BE2C (cell line): ENCODE measurements at regions not wholly inside any gene's neighbourhood (a gene's known extent, or its start where the extent isn't known, plus 50 kb on each side); places are given as distances from the start of the nearest gene placed in this dataset.

Experiments
- DNase-seq: peaks from one replicate; pipeline ENCODE4 v3.0.0-alpha.2; 2020
- H3K27me3 ChIP-seq: fragments of 250-450 bp; sonication (Bioruptor Pico); 2 replicates; pipeline ENCODE4 v1.5.1; 2020; ENCODE audit warnings: mild to moderate bottlenecking
- H3K36me3 ChIP-seq: fragments of 250-450 bp; sonication (Bioruptor Pico); 2 replicates; pipeline ENCODE4 v1.5.1; 2020; ENCODE audit warnings: mild to moderate bottlenecking
- H3K4me1 ChIP-seq: fragments of 250-450 bp; sonication (Bioruptor Pico); 2 replicates; pipeline ENCODE4 v1.5.1; 2020
- H3K4me3 ChIP-seq: 2 replicates; pipeline ENCODE4 v1.5.1; 2011; ENCODE audit warnings: low read depth, low read length
- H3K9me3 ChIP-seq: fragments of 250-450 bp; sonication (Bioruptor Pico); 2 replicates; pipeline ENCODE4 v1.5.1; 2020
- TF ChIP-seq, protein P1 (sequence below): IDR thresholded peaks from 2 replicates; pipeline ENCODE4 v1.5.1; 2012; ENCODE audit warnings: mild to moderate bottlenecking, low read depth, low read length

DNA sequence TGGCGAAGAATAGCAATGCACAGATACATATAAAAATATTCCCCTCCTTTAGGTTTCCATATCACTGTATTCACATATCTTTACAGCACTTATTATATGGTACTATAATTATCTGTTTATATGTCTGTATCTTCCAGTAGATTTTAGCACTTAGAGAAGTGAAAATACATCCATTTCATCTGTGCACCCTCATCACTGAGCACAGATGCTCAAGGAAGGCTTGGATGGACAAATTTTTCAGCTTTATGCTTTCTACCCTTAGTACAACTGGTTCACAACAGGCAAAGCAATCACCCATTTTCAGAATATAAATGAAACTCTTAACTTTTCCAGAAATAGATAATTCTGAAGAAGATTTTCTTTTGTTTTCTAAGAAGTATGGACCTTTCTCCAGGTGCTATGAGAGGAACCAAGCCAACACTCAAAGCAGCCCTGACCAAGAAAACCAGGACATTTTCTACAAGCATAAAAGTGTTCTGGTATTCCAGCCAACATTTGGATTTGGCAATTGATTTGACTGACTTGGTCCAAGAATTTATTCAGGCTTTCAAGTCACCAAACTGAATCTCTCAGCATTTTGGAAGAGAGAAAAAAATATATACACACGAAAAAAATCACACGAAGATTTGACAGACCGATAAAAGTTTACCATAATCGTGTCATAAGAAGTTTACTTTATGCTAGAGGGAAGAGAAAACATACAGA is 170.2 kb upstream of the CD180 start:
- Histone ChIP-seq H3K27me3 (no peaks in the 10 kb centered on the region), H3K9me3 (no peaks in the 10 kb centered on the region), H3K4me1 (peaks cover 27% of the 10 kb centered on the region), H3K36me3 (no peaks in the 10 kb centered on the region), H3K4me3 (no peak overlapping the region)
- DNase-seq = no peak
- TF ChIP-seq, protein P1, sequence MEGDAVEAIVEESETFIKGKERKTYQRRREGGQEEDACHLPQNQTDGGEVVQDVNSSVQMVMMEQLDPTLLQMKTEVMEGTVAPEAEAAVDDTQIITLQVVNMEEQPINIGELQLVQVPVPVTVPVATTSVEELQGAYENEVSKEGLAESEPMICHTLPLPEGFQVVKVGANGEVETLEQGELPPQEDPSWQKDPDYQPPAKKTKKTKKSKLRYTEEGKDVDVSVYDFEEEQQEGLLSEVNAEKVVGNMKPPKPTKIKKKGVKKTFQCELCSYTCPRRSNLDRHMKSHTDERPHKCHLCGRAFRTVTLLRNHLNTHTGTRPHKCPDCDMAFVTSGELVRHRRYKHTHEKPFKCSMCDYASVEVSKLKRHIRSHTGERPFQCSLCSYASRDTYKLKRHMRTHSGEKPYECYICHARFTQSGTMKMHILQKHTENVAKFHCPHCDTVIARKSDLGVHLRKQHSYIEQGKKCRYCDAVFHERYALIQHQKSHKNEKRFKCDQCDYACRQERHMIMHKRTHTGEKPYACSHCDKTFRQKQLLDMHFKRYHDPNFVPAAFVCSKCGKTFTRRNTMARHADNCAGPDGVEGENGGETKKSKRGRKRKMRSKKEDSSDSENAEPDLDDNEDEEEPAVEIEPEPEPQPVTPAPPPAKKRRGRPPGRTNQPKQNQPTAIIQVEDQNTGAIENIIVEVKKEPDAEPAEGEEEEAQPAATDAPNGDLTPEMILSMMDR = no peak

DNA sequence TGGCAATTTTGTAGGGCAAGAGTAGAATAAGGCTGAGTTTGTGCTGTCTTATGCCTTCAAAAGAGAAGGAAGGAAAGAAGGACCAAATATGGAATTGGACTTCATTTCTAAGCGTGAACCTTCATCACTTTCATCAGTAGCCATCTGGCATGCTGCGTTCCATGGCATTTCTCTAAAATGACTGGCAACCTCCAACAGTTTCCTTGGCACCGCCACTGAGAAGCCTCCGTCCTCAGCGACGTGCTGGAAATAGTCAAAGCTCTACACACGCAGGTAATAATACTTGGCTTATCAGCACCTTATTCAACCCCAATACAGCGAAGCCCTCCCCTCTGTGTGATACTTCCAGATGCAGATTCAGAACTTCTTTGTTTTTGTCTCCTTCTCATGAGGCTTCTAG is 169.7 kb upstream of the CD180 start:
- no peak for DNase-seq
- TF ChIP-seq, protein P1 = no peak
- H3K9me3 ChIP-seq = no peaks in the 10 kb centered on the region

DNA sequence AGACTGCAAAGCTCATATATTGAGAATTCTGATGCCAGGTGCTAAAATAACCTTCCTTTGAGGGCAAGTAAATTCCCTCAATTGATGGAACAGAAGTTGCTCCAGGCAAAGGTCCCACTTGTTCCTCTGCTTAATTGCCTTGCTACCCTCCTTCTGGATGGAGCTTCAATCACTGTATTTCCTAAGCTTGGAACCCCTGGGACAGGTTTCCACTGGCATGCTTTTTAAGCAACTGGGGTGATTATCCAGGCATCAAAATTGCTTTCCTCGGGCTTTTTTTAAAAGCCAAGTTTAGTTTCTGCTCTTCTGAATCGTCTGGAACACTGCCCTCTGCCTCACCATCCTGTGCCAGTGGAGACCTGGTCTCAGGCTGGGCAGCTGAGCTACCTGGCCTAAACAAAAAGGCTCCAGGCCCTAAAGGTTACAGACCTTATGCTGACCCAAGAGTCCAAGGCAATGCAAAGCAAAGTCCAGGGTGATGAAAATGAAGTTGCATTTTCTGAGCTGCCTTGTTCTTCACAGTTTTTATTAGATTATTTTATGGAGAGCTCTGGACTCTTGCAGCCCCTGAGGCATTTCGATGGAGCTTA is 167.9 kb upstream of the CD180 start:
- Histone ChIP-seq H3K4me3 (no peak overlapping the region), H3K9me3 (no peaks in the 10 kb centered on the region), H3K4me1 (peaks cover 45% of the 10 kb centered on the region), H3K27me3 (no peaks in the 10 kb centered on the region), H3K36me3 (no peaks in the 10 kb centered on the region)
- TF ChIP-seq, protein P1 = no peak
- DNase-seq = no peak

More for the DNA sequence above, 169.7 kb upstream of the CD180 start:
- Histone ChIP-seq H3K27me3 (no peaks in the 10 kb centered on the region), H3K4me3 (no peak overlapping the region), H3K4me1 (peaks cover 31% of the 10 kb centered on the region), H3K36me3 (no peaks in the 10 kb centered on the region)

- Histone ChIP-seq H3K4me3 (no peak overlapping the region), H3K9me3 (no peaks in the 10 kb centered on the region), H3K4me1 (peaks cover 51% of the 10 kb centered on the region), H3K36me3 (no peaks in the 10 kb centered on the region), H3K27me3 (no peaks in the 10 kb centered on the region)
- TF ChIP-seq, protein P1 = no peak
- DNase-seq = no peak
Observed at GRCh38 chr5:67363963-67364362, 167.4 kb upstream of the CD180 start.

GRCh38 chr5:67363180-67363709 is 166.6 kb upstream of the CD180 start:
- H3K4me1 ChIP-seq = peaks cover 52% of the 10 kb centered on the region
- no peaks in the 10 kb centered on the region for H3K27me3 ChIP-seq
- no peaks in the 10 kb centered on the region for H3K9me3 ChIP-seq
- no peak for DNase-seq
- H3K36me3 ChIP-seq = no peaks in the 10 kb centered on the region
- no peak overlapping the region for H3K4me3 ChIP-seq
- TF ChIP-seq, protein P1 = no peak
